PC-9 (cell line): ENCODE measurements at regions not wholly inside any gene's neighbourhood (a gene's known extent, or its start where the extent isn't known, plus 50 kb on each side); places are given as distances from the start of the nearest gene placed in this dataset.

ENCODE experiments used
- BruUV-seq: library from RNA; stranded (reverse); fragments of 400-500 nt; replicated peaks from 2 replicates; lab custom pipeline; 2021; lab: Mats Ljungman, UMichigan
- CTCF ChIA-PET: fragments of 300-600 bp; sonication (Branson Sonifier 250); formaldehyde crosslinking; loops from one replicate; lab custom pipeline; 2022; ENCODE audit warnings: antibody characterized with exemption; lab: Charles Lee
- POLR2A ChIA-PET: fragments of 300-600 bp; sonication (Branson Sonifier 250); formaldehyde crosslinking; loops from one replicate; lab custom pipeline; 2022; ENCODE audit warnings: antibody characterized with exemption; ENCODE audit not compliant: unreplicated experiment; lab: Charles Lee
- DNase-seq, 2 experiments: peaks; one replicate each; pipeline versions ENCODE4 v3.0.0 to v3.0.0-alpha.2; 2015 to 2022; ENCODE audit warnings: mixed read lengths in 1 of 2
- H2AFZ ChIP-seq: fragments of 200-600 bp; sonication (generic); 2 replicates; pipeline ENCODE4 v1.8.1; 2017; ENCODE audit warnings: antibody characterized with exemption
- H3F3A ChIP-seq: fragments of 200-600 bp; sonication (generic); 2 replicates; pipeline ENCODE4 v1.8.1; 2017; ENCODE audit warnings: antibody characterized with exemption, mild to moderate bottlenecking, low read depth; ENCODE audit not compliant: insufficient read depth
- H3K27ac ChIP-seq: fragments of 200-600 bp; sonication (generic); 2 replicates; pipeline ENCODE4 v1.6.1; 2016; ENCODE audit warnings: mixed run types
- H3K27me3 ChIP-seq: fragments of 200-600 bp; sonication (generic); 2 replicates; pipeline ENCODE4 v1.6.1; 2016; ENCODE audit warnings: low read depth, mixed run types; ENCODE audit not compliant: insufficient read depth
- H3K36me3 ChIP-seq: fragments of 200-600 bp; sonication (generic); 2 replicates; pipeline ENCODE4 v1.6.1; 2016; ENCODE audit warnings: low read depth, mixed run types
- H3K4me1 ChIP-seq: fragments of 200-600 bp; sonication (generic); replicated peaks from 2 replicates; pipeline ENCODE4 v1.6.1; 2016; ENCODE audit warnings: mixed run types; ENCODE audit not compliant: insufficient read depth
- H3K4me2 ChIP-seq: fragments of 200-600 bp; sonication (generic); 2 replicates; pipeline ENCODE4 v1.6.1; 2017; ENCODE audit warnings: mixed run types
- H3K4me3 ChIP-seq: fragments of 200-600 bp; sonication (generic); 2 replicates; pipeline ENCODE4 v1.6.1; 2016; ENCODE audit warnings: mixed run types
- H3K79me2 ChIP-seq: fragments of 200-600 bp; sonication (generic); 2 replicates; pipeline ENCODE4 v1.6.1; 2017; ENCODE audit warnings: low read depth, mixed run types
- H3K9me2 ChIP-seq: fragments of 200-600 bp; sonication (generic); 2 replicates; pipeline ENCODE4 v1.8.1; 2017; ENCODE audit warnings: mild to moderate bottlenecking; ENCODE audit not compliant: insufficient read depth
- H3K9me3 ChIP-seq: fragments of 200-600 bp; sonication (generic); 2 replicates; pipeline ENCODE4 v1.8.1; 2016; ENCODE audit warnings: low read depth; ENCODE audit not compliant: insufficient read depth
- H4K20me1 ChIP-seq: fragments of 200-600 bp; sonication (generic); 2 replicates; pipeline ENCODE4 v1.8.1; 2017; ENCODE audit not compliant: insufficient read depth
- EZH2 ChIP-seq: fragments of 200-600 bp; sonication (generic); IDR thresholded peaks from 2 replicates; pipeline ENCODE4 v1.8.0; 2017; ENCODE audit warnings: antibody characterized with exemption, low read depth
- intact Hi-C: fragments of 100-400 bp; cut with micrococcal nuclease; formaldehyde crosslinking; loops from one replicate; pipeline ENCODE4 v1.10.0; 2022; ENCODE audit not compliant: unreplicated experiment
- TF ChIP-seq, protein P1 (sequence below): fragments of 200-600 bp; sonication (generic); conservative IDR thresholded peaks from 2 replicates; pipeline ENCODE4 v1.6.1; 2017; ENCODE audit warnings: mixed run types, antibody characterized with exemption, mild to moderate bottlenecking, moderate library complexity

GRCh38 chr7:54907981-54908380 lies 110.8 kb upstream of the EGFR start:
- H3K4me2 ChIP-seq = no peak overlapping the region
- DNase-seq = no peak
- H3K4me1 ChIP-seq = no peaks in the 10 kb centered on the region
- no peak overlapping the region for H3K4me3 ChIP-seq
- no TSS peak for BruUV-seq
- no peak overlapping the region for H2AFZ ChIP-seq
- no peaks in the 10 kb centered on the region for H3K27me3 ChIP-seq
- no peaks in the 10 kb centered on the region; the same call in 1 of the 2 replicates for H3K9me2 ChIP-seq
- H3K36me3 ChIP-seq = no peaks in the 10 kb centered on the region
- intact Hi-C loops = loop anchor here (2.0 kb wide), 1 partner anchor 13 kb away; no protein-coding TSS in a partner anchor
- no peaks in the 10 kb centered on the region for H3K79me2 ChIP-seq
- POLR2A ChIA-PET = no interaction called here
- no peak overlapping the region for H3K27ac ChIP-seq
- H3K9me3 ChIP-seq = peaks cover 17% of the 10 kb centered on the region
- no peaks in the 10 kb centered on the region for H4K20me1 ChIP-seq
- CTCF ChIA-PET = no interaction called here
- TF ChIP-seq, protein P1, sequence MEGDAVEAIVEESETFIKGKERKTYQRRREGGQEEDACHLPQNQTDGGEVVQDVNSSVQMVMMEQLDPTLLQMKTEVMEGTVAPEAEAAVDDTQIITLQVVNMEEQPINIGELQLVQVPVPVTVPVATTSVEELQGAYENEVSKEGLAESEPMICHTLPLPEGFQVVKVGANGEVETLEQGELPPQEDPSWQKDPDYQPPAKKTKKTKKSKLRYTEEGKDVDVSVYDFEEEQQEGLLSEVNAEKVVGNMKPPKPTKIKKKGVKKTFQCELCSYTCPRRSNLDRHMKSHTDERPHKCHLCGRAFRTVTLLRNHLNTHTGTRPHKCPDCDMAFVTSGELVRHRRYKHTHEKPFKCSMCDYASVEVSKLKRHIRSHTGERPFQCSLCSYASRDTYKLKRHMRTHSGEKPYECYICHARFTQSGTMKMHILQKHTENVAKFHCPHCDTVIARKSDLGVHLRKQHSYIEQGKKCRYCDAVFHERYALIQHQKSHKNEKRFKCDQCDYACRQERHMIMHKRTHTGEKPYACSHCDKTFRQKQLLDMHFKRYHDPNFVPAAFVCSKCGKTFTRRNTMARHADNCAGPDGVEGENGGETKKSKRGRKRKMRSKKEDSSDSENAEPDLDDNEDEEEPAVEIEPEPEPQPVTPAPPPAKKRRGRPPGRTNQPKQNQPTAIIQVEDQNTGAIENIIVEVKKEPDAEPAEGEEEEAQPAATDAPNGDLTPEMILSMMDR = no peak
- TF ChIP-seq EZH2 = no peak
- H3F3A ChIP-seq = no peaks in the 10 kb centered on the region

DNA sequence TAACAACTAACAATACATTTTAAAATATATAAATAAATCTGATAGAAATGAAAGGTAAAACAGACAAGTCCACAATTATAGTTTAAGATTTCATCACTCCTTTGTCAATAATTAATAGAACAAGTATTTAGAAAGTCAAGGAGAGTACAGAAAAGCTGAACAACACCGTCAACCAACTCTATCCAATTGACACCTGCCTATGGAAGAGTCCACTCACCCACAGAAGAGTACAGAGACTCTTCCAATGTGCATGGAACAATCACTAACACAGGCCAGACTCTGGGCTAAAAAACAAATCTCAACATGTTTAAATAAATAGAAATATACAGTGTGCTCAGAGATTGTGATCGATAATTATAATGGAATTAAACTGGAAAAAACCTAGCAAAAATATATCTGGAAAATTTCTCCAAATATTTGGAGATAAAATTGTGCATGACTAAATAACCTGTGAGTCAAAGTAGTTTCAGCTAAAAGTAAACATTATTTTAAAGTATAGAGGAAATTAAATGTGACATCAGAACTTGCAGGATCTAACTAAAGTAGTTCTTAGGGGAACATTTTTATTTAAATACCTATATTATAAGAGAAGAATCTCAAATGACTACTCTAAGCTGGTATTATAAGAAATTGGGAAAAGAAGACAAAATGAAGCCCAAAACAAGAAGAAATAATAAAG lies 109.9 kb upstream of the EGFR start:
- no peak for TF ChIP-seq EZH2
- TF ChIP-seq, protein P1 = no peak
- Histone ChIP-seq H3K79me2 (no peaks in the 10 kb centered on the region), H3F3A (no peaks in the 10 kb centered on the region), H2AFZ (no peak overlapping the region), H3K9me2 (no peaks in the 10 kb centered on the region; the same call in 1 of the 2 replicates), H3K9me3 (peaks cover 17% of the 10 kb centered on the region), H3K36me3 (no peaks in the 10 kb centered on the region), H3K27me3 (no peaks in the 10 kb centered on the region), H3K4me1 (no peaks in the 10 kb centered on the region), H3K4me3 (no peak overlapping the region), H3K27ac (no peak overlapping the region), H3K4me2 (no peak overlapping the region), H4K20me1 (no peaks in the 10 kb centered on the region)
- ChIA-PET POLR2A (no interaction called here), CTCF (no interaction called here)
- intact Hi-C loops = no loop called here
- BruUV-seq = no TSS peak
- no peak for DNase-seq

GRCh38 chr7:54915870-54916598 lies 102.8 kb upstream of the EGFR start:
- POLR2A ChIA-PET = no interaction called here
- Histone ChIP-seq H3K27ac (no peak overlapping the region), H3K4me2 (no peak overlapping the region), H3K79me2 (no peaks in the 10 kb centered on the region), H3K36me3 (no peaks in the 10 kb centered on the region), H3F3A (no peaks in the 10 kb centered on the region), H3K27me3 (no peaks in the 10 kb centered on the region), H3K4me3 (no peak overlapping the region), H3K4me1 (peaks cover 10% of the 10 kb centered on the region), H3K9me3 (peaks cover 2% of the 10 kb centered on the region; the same call in 1 of the 2 replicates), H4K20me1 (no peaks in the 10 kb centered on the region), H3K9me2 (no peaks in the 10 kb centered on the region), H2AFZ (no peak overlapping the region)
- CTCF ChIA-PET = no interaction called here
- TF ChIP-seq EZH2 = no peak
- TF ChIP-seq, protein P1 = no peak
- intact Hi-C loops = no loop called here
- no TSS peak for BruUV-seq
- no peak for DNase-seq
